Upper lobe of right lung (tissue), 1 donor: ENCODE measurements at regions not wholly inside any gene's neighbourhood (a gene's known extent, or its start where the extent isn't known, plus 50 kb on each side); places are given as distances from the start of the nearest gene placed in this dataset.
A peak's percentile ranks its signal among the peaks of the same experiment; 100 is the strongest.

ENCODE experiments used
- ATAC-seq: fragments of 200-7000 bp; cut with Tn5 transposase; one replicate; pipeline ENCODE4 v1.9.1; 2020; ENCODE audit warnings: mild to moderate bottlenecking, moderate library complexity
- DNase-seq: peaks from one replicate; pipeline ENCODE4 v3.0.0-alpha.2; 2020
- H3K27ac ChIP-seq: fragments of 200-600 bp; one replicate; pipeline ENCODE4 v1.8.0; 2022
- H3K27me3 ChIP-seq: fragments of 200-600 bp; one replicate; pipeline ENCODE4 v1.8.0; 2022; ENCODE audit warnings: mild to moderate bottlenecking
- H3K36me3 ChIP-seq: fragments of 200-600 bp; one replicate; pipeline ENCODE4 v1.8.0; 2022
- H3K4me1 ChIP-seq: fragments of 200-600 bp; one replicate; pipeline ENCODE4 v1.8.0; 2022
- H3K4me3 ChIP-seq: fragments of 200-600 bp; one replicate; pipeline ENCODE4 v1.8.0; 2022; ENCODE audit warnings: mild to moderate bottlenecking
- H3K9me3 ChIP-seq: fragments of 200-600 bp; one replicate; pipeline ENCODE4 v1.8.0; 2022
- intact Hi-C: fragments of 100-400 bp; cut with DNase I; formaldehyde crosslinking; loops from one replicate; pipeline ENCODE4 v1.11.0; 2022
- TF ChIP-seq, protein P1 (sequence below): fragments of 200-600 bp; IDR thresholded peaks from one replicate; pipeline ENCODE4 v1.8.0; 2022; ENCODE audit warnings: antibody characterized with exemption
- donor health status: DM: no; HTN: yes; CAD: no; lungs with severe emphysema.

DNA sequence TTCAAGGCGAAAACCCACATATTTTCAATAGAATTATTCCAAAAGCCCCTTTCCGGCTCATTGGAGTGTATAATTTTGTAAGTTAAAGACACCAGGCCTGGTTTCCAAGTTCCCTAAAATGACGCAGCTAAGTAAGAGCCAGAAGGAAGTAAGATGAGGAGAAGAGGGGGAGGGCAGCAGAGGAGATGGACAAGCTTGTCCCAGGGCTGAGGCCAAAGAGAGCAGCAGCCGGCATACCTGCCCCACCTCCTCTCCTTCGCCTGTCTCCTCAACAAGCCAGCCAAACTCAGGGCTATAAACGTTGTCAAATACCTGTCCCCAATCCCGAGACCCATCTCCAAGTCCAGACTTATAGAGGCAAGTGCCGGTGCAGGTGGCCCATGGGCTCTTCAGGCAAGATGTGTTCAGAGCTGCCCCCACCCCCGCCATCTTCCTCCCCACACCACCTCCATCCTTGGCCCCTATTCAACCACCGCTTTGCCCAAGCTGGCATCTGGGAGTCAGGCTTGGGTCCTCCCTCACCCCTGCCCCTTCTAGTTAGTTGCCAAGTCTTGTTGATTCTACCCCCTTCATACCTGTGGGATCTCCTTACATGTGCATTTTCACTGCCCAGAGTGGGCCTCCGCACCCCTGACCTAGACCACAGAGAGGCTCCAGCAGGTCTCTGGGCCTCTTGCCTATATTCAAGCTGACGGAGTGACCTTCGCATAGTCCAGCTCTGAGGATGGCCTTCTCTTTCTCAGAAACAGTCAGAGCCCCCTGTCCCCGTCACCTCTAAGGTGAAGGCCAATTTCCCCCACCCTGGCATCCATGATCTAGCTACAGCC, 75.7 kb upstream of the SIRPA start:
- ATAC-seq (peak; percentile 60), DNase-seq (no peak)
- intact Hi-C loops, result no loop called here
- peaks cover 13% of the 10 kb centered on the region for H3K4me1 ChIP-seq
- no peaks in the 10 kb centered on the region for H3K27me3 ChIP-seq
- peak overlapping the region; percentile 74 for H3K27ac ChIP-seq
- no peaks in the 10 kb centered on the region for H3K9me3 ChIP-seq
- no peaks in the 10 kb centered on the region for H3K36me3 ChIP-seq
- H3K4me3 ChIP-seq, result no peak overlapping the region
- TF ChIP-seq, protein P1, sequence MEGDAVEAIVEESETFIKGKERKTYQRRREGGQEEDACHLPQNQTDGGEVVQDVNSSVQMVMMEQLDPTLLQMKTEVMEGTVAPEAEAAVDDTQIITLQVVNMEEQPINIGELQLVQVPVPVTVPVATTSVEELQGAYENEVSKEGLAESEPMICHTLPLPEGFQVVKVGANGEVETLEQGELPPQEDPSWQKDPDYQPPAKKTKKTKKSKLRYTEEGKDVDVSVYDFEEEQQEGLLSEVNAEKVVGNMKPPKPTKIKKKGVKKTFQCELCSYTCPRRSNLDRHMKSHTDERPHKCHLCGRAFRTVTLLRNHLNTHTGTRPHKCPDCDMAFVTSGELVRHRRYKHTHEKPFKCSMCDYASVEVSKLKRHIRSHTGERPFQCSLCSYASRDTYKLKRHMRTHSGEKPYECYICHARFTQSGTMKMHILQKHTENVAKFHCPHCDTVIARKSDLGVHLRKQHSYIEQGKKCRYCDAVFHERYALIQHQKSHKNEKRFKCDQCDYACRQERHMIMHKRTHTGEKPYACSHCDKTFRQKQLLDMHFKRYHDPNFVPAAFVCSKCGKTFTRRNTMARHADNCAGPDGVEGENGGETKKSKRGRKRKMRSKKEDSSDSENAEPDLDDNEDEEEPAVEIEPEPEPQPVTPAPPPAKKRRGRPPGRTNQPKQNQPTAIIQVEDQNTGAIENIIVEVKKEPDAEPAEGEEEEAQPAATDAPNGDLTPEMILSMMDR, result no peak

DNA sequence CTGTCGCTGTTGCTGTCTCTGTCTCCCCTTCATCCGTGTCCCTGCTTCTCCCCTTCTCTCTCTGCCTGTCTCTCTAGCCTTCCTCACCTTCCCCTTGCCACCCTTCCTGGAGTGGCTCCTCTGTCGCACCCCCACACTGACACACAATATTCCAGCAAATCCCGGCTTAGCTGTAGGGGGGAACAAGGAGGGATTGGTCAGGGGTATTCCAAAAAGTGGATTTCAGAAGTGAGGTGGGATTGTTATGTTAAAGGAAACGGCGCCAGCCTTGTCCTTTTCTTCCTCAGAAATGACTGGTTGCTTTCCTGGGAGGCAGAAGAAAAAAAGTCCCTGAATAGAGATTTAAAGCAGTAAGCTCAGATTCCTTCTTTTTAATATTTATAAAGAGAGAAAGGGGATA, 76.3 kb upstream of the SIRPA start:
- H3K4me1 ChIP-seq, result peaks cover 9% of the 10 kb centered on the region
- intact Hi-C loops, result no loop called here
- no peak for ATAC-seq

DNA sequence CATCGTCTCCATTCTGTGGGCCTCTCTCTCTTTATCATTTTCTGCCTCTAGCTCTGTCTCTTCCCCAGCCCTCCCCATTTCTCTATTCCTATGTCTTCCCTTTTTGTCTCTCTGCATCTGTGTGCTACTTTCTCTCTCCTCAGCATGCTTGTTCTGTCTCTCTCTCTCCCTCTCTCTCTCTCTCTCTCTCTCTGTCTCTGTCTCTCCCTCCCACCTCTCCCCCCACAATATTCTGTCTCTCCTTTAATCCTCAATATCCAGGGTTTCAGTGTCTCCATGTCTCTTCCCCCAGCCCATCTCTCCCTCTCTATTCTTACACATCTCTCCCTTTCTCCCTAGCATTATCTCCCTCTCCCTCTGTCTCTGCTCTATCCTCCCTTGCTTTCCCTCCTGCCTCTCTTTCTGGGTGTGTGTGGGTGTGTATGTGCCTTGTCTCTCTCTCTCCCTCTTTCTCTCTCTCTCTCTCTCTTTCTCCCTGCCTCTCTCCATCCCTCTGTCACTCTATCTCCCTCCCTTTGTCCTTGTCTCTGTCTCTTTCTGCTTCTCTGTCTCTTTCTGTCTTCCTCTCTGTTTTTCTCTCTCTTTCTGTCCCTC, 76.9 kb upstream of the SIRPA start:
- intact Hi-C loops, result no loop called here
- DNase-seq, result no peak

More for the DNA sequence above, 76.3 kb upstream of the SIRPA start:
- H3K36me3 ChIP-seq, result no peaks in the 10 kb centered on the region
- no peak for DNase-seq
- no peaks in the 10 kb centered on the region for H3K9me3 ChIP-seq
- H3K27me3 ChIP-seq, result no peaks in the 10 kb centered on the region
- peak overlapping the region; percentile 74 for H3K27ac ChIP-seq
- no peak overlapping the region for H3K4me3 ChIP-seq
- TF ChIP-seq, protein P1, result no peak

DNA sequence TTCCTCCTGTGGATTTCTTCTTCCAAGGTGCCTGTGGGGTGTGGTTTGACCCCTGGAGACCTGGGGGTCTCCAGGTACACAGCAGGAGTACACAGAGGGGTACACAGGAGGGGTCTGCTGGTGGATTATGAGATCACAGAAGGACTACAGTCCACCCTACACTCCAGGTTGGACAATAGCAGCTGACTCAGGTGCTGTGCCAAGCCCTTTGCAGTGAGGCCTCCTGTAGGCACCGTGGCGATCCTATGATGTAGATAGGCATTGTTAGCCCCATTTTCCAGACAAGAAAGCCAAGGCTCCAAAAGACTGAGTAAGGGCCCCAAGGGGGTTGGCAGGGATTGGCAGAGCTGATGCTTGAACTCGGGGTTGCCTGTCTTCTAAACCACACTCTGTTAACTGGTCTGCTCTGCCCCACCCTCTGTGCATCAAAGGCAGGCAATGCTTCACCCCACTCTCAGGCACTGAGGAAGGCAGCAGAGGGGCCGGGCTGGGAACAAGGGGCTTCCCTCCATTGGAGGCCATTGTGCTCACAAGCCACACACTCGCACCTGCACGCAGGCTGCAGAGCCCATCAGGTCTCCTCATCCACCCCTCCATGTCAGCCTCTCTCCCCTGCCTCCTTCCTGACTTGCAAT, 77.5 kb upstream of the SIRPA start:
- intact Hi-C loops, result no loop called here
- no peak for DNase-seq

More for the DNA sequence above, 76.9 kb upstream of the SIRPA start:
- no peaks in the 10 kb centered on the region for H3K9me3 ChIP-seq
- no peak overlapping the region for H3K4me3 ChIP-seq
- H3K36me3 ChIP-seq, result no peaks in the 10 kb centered on the region
- TF ChIP-seq, protein P1, result no peak
- H3K27me3 ChIP-seq, result no peaks in the 10 kb centered on the region
- no peak for ATAC-seq
- peak overlapping the region; percentile 74 for H3K27ac ChIP-seq
- H3K4me1 ChIP-seq, result peaks cover 14% of the 10 kb centered on the region

More for the DNA sequence above, 77.5 kb upstream of the SIRPA start:
- Histone ChIP-seq H3K36me3 (no peaks in the 10 kb centered on the region), H3K4me3 (no peak overlapping the region), H3K9me3 (no peaks in the 10 kb centered on the region), H3K27me3 (no peaks in the 10 kb centered on the region), H3K4me1 (peaks cover 21% of the 10 kb centered on the region), H3K27ac (peak overlapping the region; percentile 74)
- TF ChIP-seq, protein P1, result no peak
- no peak for ATAC-seq
